Liver (tissue), 3 donors: ENCODE measurements at regions not wholly inside any gene's neighbourhood (a gene's known extent, or its start where the extent isn't known, plus 50 kb on each side); places are given as distances from the start of the nearest gene placed in this dataset.

ENCODE experiments used
- EGR1 ChIP-seq, 2 donors: IDR thresholded peaks; 2 replicates each; pipeline ENCODE4 v1.6.1; 2016 to 2018; ENCODE audit warnings: antibody characterized with exemption in 2 of 2, low read depth in 2 of 2
- FOXA1 ChIP-seq: IDR thresholded peaks from 2 replicates; pipeline ENCODE4 v1.6.1; 2016; ENCODE audit warnings: antibody characterized with exemption
- RAD21 ChIP-seq, 2 donors: IDR thresholded peaks; 2 replicates each; pipeline ENCODE4 v1.6.1; 2016; ENCODE audit warnings: antibody characterized with exemption in 2 of 2, mild to moderate bottlenecking in 2 of 2
- TAF1 ChIP-seq: conservative IDR thresholded peaks from 2 replicates; pipeline ENCODE4 v1.6.1; 2016; ENCODE audit warnings: antibody characterized with exemption, mild to moderate bottlenecking
- YY1 ChIP-seq: IDR thresholded peaks from 2 replicates; pipeline ENCODE4 v1.6.1; 2016; ENCODE audit warnings: antibody characterized with exemption, mild to moderate bottlenecking
- TF ChIP-seq, protein P1 (sequence below): fragments of 150-350 bp; IDR thresholded peaks from 2 replicates; pipeline ENCODE4 v1.5.1; 2017; ENCODE audit warnings: improper control_type of control experiment, low read depth, low read length; ENCODE audit not compliant: missing input control
- donor health status: healthy.
- donor health status: healthy.

DNA sequence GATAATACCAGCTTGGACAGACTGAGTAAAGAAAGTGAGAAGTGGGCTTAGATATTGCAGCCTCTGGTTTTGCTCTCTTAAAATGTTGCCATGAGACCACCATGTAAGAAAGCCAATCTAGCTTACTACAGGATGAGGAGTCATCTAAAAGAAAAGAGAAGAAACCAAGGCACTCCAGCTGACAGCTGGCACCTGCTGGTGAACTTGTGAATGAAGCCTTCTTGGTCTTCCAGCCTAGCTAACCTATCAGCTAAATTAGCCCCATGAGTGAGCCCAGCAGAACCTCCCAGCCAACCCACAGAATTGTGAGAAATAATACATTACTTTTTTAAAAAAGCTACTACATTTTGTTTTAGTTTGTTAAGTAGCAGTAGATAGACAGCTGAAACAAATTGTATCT is 154.5 kb upstream of the QRFPR start:
- TF ChIP-seq, protein P1, sequence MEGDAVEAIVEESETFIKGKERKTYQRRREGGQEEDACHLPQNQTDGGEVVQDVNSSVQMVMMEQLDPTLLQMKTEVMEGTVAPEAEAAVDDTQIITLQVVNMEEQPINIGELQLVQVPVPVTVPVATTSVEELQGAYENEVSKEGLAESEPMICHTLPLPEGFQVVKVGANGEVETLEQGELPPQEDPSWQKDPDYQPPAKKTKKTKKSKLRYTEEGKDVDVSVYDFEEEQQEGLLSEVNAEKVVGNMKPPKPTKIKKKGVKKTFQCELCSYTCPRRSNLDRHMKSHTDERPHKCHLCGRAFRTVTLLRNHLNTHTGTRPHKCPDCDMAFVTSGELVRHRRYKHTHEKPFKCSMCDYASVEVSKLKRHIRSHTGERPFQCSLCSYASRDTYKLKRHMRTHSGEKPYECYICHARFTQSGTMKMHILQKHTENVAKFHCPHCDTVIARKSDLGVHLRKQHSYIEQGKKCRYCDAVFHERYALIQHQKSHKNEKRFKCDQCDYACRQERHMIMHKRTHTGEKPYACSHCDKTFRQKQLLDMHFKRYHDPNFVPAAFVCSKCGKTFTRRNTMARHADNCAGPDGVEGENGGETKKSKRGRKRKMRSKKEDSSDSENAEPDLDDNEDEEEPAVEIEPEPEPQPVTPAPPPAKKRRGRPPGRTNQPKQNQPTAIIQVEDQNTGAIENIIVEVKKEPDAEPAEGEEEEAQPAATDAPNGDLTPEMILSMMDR, result no peak
- TF ChIP-seq FOXA1, result no peak
- no peak for TF ChIP-seq YY1
- no peak for TF ChIP-seq RAD21 (IDR thresholded peaks at IDR 0.05)
- no peak for TF ChIP-seq EGR1 (IDR thresholded peaks at IDR 0.05; ENCODE audit: low read depth in 2 of 2)
- TF ChIP-seq TAF1, result no peak
